GOT3 (cell line): ENCODE measurements at regions not wholly inside any gene's neighbourhood (a gene's known extent, or its start where the extent isn't known, plus 50 kb on each side); places are given as distances from the start of the nearest gene placed in this dataset.

Experiments
- DNase-seq: peaks from one replicate; lab custom pipeline; 2025; ENCODE audit warnings: mixed read lengths; lab: John Stamatoyannopoulos, UW

DNA sequence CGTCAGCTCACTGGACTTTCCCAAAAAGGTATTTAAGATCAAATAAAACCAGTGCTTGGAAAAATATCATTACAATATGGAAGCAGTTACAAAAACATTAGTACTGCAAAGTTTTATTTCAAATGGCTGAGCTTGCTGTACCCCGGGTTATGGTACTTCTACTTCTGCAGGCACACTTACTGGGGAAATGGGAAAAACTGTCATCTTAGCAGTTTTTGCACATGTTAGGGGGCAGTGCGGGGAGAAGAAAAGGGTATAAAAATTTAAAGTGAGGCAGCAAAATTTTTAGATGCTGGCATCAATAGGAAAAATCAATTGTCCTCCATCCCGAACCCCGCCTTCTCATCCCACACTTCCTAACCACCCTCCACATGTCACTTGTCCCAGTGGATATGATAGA, 133.4 kb downstream of the ATG4C start:
- DNase-seq, result no peak

DNA sequence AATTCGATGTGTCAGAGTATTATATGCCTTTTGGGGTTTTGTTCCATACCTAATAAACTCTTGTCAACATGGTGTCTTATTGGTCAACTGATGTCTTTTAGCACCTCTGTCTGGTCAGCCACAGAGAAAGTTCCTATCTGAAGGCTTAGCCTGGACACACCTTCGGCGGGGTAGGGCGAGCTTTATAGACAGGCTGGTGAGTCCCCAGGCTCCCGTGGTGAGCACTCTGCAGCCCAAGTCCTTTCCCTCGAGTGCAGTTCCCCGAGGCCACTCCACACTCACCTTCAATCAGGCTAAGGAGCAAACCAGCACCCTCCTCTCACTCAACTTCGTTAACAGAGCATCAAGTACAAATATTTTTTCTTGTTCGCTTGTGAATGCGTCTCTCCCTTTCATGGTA, 133.9 kb downstream of the ATG4C start:
- no peak for DNase-seq

DNA sequence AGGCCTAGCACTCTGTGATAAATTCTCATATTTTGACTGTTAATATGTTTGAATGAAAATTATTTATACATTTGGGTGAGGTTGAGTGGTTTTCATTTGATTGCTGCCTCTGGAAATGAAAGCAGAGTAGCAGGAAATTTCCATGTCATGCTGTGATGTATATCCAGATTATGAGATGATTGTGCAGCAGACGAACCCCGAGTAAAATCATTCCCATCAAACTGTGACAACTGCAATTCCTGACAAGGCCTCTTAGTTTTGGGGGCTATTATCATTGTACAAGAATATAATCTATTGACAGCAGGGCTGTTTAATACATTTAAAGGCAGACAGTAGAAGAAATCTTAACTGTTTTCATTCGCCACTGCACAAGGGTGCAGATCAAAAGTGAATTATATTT, 134.8 kb downstream of the ATG4C start:
- DNase-seq, result no peak

DNA sequence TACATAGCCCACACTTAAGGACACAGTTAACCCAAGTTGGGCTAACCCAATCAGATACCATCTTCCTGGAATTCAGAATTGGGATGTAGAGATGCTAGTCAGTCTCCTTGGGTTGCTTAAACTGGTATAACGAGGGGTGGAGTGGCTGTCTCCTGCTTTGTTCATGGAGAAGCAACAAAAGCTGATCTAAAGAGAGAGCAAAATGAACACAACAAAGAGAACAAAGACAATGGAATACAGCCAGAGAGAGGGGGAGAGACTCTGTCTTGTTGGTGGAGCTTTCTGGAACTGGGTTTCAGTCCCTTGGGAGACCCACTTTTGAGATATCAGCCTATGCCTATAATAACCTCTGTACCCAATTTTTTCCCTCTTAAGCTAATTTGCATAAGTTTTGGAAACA, 138.1 kb downstream of the ATG4C start:
- DNase-seq, result no peak

DNA sequence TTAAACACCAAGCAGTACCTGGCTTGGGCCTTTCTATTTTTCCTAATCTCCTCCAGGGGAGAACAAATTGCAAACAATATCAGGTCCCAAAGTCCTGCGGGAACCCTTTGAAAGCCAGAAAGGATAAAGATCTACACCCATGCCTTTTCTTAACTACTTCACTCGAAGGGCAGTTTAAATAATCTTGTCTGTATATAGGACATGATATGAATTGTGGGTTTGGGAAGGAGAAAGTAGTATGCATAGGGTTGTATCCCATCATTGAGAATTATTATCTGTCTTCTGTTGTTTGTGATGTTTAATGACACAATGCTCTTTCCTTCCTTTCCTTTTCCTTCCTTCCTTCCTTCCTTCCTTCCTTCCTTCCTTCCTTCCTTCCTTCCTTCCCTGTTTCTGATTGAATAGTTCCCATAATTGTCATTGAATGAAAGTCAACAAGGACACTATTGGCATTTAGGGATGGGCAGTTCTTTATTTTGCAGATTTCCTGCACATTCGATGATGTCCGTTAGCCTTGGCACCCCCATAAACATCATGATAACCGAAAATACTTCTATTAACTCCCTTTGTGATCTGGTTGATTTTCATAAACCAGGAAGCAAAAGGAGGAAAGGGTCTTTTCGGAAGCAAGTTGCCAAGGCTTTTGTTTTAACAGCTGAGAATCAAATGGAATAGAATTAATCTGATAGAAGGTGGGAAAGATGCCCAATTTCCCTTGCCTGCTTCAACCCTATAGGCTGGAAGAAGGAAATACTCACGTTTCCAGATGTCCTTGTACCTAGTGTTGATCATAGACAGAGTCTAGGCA, 141.3 kb downstream of the ATG4C start:
- DNase-seq, result no peak

DNA sequence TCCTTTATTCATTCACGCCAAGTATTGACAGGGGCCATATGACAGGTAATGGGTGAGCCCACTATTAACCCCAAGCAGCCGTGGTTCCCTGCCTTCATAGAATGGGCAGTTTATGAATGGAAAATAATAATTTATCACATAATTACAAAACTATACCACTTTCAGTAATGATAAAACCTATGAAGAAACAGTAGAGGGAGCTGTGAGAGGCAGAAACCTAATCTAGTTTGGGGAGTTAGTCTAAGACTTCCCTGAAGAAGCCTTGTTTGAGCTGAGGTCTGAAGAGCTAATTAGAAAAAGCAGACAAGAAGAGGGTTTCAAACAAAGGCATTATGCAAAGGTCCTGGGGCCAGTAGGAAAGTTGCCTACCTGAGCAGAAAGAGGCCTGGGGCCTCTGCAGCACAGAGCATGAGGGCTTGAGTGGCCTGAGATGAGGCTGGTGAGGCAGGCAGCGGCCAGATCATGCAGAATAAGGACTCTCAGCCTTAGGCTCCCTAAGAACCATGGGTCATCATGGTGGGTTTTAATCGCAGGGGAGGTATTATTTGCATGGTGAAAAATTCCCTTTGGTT, 142.8 kb downstream of the ATG4C start:
- DNase-seq, result no peak

DNA sequence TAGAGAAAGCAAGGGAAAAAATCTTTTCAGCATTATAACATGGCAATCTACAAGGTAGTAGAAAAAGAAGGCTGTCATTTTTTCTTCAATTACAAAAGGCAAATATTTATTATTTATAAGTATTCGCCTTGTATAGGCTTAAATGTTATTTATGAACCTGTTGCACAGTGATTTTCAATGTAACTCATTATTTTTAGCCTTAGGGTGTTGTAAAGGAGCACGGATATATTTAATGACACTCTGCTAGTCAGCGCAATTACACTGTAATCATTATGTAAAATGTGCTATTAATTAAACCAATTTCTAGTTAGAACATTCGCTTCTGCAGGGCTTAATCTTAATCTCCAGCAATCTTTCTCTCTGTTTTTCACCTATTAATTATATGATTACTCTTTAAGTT, 145.0 kb downstream of the ATG4C start:
- DNase-seq, result no peak

DNA sequence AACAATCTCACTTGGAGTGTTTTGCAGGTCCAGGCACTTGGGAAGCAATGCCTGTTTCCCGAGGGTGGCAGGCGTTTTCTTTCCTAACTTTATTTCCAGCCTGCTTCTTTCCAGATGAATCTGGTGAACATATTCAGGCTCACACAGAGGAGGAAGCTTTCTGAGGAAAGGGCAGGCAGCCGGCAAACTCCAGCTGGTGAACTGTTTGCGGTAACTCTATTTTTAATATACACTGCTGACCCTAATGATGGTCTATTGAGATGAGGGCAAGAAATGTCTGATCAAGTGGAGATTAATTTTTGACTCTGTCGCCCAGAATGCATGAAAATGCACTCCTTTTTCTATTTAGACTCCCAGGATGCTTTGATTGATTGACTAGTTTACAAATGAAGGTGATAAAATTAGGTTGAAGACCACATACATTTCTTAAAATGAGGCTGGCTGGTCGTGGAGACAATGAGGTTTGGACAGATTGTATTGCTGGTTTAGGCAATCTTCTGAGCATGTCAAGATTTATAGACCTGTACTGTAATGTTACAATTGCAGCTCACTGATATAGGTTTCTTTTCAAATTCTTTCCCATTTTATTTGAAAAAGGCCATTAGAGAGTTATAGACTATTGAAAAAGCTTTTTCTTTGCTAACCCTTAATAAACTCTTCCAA, 153.8 kb downstream of the ATG4C start:
- DNase-seq, result no peak

DNA sequence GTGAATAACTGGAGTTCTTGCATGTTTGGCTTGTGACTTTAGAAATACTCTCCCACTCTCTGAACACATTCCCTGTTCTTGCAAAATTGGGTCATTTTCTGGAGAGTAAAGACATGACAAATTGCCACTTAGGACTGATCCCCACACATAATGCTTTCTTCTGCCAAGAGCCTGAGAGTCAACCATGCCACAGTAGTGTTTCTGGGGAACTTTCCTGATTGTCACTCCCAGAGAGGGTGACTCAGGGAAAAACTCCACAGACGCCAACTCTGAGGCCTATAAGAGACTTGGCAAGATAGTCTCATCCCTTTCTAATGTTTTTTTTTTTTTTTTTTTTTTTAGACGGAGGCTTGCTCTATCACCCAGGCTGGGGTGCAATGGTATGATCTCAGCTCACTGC, 157.8 kb downstream of the ATG4C start:
- no peak for DNase-seq

DNA sequence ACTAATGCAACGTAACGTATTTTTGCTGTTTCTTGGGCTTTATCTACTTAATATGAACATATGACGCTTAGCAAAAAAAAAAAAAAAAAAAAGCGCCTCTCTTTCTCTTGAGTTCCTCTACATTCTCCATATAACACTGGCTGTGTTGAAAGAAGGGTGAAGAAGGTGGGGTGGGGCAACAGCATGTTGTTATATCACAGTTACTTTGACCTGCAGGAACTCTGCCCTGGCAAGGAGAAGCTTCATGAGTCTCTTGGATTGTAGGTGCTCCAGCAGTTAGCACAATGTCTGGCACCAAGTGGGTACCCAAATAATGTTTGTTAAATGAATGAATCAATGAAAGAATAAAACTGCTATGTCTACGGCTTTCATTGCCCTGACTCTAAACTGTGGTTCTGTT, 162.6 kb downstream of the ATG4C start:
- DNase-seq, result no peak

DNA sequence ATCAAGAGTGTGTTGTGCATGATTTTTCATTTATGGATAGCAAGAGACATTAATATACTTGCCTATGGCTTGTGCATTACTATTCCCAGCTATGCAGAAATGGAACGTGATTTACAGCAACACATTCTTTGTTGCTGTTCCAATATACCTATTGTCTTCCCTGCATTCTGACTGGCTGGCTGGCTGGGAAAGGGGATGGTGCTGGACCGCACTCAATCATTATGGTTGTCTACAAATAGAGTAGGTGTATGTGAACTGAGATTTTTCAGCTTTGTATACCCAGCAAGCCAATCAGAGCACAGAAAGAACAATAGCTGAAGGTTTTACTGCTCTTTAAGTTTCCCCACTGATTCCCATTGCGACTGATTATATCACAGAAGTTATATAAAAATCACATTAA, 167.5 kb downstream of the ATG4C start:
- no peak for DNase-seq

DNA sequence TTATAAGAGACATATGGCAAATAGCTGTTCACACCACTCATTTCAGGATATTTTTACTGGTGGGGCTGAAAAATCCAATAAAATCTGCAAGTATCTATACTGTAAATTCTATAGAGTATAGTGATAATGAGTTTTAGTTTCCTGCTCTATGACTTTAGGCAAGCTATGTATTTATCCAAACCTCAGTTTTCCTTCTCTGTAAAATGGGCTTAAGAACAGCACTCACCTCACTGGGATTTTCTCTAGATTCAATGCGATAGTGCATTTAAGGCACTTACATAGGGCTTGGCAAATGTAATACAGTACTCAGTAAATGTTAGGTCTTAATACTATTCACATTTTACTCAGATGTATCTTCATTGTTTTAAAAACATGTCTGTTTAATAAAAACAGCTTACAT, 168.7 kb downstream of the ATG4C start:
- DNase-seq, result no peak

DNA sequence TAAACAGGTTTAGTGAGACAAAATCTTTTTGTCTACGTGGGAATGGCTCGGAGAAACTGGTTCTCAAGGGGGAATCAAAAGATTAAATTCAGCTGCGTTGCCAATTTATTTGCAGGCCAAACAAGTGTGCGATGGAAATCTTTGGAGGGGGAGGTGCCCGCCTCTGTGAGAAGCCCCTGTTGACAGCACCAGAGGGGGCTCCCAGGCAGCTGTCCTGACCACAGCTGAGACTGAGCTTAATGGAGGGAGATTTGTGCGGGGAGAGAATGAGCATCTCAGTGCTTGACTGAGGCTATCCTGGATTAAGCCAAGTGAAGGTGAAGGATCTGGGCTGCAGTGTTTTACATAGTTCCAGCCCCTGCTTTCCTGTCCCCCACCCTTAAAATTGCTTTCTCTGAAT, 169.7 kb downstream of the ATG4C start:
- no peak for DNase-seq

DNA sequence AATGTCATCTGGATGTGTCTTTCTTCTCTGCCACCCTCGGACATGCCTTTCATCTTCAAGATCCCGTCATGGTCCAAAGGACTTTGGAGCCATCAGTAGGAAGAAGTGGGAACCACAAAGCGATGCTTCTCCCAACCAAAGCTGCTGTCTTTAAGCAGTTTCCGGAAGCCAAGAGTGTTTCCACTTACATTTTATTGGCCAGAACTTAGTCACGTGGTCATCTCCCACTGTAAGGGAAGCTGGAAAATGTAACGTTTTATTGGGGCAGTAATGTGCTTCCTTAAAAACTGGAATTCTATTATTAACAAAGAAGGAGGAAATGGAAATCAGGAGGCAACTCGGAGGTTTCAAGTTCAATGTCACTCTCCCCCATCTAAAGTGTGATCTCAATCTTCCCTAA, 170.8 kb downstream of the ATG4C start:
- no peak for DNase-seq

DNA sequence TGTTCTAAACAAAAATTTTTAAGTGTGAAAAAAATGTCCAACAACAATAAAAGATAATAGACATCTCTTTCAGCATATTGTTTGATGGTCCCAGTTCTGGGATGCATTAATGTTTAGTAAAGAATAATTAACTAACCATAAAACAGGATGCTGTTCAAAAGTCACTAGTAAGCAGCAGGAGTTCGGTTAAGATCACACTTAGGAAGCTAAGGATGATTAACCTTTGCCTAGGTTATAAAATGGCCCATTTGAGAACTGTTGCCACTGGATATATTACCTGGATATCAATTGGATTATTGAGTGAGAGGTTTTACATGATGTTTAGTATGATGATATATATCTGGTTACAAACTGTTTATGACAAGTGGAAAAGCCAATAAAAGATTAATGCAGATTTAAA, 171.7 kb downstream of the ATG4C start:
- no peak for DNase-seq

DNA sequence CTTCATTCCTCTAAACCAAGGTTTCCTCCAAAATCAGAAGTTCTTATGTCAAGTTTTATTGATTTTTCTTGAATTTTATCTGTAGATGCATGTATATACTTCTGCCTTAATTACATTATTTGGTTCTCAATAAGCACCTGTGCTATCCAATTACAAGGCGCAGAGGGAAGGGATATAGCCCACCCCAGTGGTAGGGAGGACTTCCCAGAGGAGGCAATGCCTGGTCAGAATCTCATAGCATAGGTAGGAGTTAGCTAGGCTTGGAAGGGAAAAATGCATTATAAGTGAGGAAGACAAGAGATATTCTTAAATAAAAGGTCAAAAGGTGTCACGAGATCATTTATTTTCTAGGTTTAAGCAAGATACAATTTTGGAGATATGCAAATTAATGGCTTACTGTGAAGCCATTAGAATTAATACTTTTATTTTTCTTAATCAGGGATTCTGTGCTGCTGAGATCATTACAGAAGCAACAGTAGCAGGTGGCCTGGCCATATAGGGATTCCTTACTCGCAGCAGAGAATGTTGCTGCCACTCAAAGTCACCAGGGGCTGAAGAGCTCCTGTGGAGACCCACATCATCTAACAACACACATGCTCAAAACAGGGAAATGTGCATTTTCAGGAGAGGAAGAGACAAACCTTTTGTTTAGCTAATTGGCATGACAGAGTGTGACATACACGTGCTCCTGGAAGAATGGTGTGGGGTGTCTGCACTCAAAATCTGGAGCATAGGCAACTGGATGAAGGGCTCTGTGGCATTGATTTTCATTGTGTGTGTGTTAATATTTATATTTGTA, 178.3 kb downstream of the ATG4C start:
- DNase-seq, result no peak

DNA sequence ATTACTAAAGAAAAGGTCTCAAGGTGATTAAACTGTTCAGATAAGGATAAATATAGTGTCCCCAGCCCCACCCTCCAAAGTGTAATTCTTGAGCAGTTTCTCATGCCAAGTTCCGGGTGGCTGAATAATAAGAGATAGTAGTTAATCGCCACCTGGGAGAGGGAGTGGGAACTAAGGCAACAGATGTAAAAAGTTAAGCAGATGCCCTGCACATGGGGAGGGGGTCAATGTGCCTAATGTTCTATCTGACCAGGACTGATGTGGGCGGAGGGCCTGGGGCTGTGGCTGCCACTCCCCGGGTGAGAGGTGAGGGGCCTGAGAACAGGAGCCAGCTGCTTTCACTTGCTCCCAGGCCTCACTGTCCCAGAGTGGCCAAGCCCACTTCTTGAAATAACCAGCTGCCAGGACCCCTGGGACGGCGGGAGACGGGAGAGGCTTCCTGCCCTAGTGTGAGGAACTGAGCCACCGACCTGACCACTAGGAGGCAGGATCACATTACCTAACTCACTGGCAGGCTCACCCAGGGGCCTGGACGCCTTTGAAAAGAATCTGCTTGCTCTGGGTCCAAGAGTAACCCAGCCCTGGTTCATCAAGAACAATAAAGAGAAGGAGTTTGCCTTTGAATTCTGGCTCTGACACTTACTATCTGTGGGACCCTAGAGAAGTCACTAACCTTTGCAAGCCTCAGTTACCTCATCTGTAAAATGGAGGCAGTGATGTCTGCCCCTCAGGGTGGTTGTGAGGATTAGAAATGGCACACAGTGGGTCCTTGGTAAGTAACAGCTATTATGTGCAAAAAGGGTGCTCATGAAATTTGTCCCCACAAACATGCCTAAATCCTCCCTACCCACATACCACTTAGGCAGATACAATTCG, 179.2 kb downstream of the ATG4C start:
- no peak for DNase-seq

DNA sequence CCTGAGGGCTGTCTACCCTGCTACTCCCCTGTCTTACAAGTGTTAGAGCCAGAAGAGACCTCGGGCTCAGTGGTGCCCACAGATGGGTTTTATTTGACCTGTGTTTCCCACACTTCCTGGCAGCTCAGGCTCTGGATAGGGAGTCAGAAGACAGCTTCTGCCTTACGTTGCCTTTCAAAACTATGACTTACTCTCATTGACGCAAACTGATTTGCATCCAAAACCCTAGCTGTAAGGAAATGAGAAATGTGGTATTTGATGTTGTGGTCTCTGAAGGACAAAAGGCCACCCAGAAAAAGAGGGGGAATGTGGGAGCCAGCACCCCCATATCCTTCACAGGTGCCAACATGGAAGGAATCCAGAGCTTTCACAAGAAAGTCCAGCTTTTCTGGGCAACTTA, 180.2 kb downstream of the ATG4C start:
- DNase-seq, result no peak

DNA sequence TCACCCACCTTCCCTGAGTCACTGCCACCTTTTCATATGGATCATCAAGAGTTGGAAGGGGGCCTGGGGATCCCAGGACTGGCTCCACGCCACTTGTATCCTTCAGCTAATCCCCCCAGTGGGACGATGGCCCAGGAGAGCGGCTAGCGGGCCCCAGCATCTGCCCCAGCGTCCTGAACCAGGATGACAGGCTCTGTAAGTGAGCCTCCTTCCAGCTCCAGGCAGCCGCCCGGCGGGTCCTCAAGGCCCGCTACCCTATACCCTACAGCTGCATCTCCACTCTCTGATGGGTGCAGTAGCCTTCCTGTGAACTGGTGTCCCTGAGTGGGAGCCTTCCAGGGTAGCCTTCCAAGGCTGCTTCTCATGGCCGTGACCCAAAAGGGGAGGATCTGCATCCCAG, 183.1 kb downstream of the ATG4C start:
- no peak for DNase-seq

DNA sequence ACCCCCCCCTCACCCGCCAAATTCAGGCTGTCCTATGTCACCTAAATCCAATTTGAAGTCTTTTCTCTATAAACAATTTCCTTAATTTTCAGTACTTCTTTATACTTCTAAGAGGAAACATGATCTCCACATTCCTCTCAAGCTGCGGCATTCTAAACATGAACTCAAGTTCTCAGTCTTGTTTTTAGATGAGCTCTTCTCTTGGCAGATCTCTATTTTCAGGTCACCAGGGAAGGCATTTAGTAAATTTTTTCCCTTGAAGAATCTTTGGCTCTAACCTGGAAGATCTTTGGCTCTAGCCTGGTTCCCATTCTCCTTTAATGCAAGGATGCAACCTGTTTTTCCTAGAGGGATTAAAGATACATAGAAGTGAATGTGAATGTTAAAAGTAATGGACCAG, 193.4 kb downstream of the ATG4C start:
- no peak for DNase-seq

DNA sequence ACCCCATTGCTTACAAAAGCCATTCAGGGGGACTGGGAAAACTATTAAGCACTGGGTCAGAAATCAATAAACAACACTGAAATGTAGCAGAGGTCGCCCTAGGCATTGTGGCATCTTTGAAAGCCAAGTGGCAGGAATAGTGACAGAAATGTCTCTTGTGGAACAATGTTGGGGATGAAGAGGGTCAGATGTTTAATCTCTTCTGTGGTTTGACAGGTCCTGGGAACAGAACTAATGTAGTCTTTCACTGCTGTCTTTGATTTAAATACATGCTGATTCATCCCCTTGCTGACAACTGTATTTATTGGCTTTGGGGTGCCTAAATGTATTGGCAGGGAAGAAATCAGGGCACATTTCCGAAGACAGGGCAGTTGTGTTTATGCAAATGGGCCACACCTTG, 194.8 kb downstream of the ATG4C start:
- DNase-seq, result no peak

DNA sequence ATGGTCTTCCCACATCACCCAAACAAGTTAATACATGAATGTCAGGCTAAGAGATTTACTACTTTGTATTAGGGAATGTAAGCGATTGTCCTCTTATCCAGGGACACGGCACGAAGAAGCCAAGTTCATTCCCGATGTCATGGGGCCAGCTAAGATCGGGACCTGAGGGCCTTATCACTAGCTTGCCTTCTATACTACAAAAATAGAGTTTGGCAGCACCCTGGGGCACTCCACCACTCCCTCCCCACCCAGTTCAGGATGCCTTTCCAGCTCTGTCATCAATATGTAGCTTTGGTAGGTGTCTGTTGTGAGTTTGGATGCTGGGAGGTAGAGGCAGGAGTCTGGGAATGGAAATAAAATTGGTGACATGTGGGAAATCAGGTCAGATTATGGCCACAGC, 197.5 kb downstream of the ATG4C start:
- DNase-seq, result no peak
